K562 (cell line): ENCODE measurements at regions not wholly inside any gene's neighbourhood (a gene's known extent, or its start where the extent isn't known, plus 50 kb on each side); places are given as distances from the start of the nearest gene placed in this dataset.

Experiments used
- ATAC-seq: fragments of 200-7000 bp; cut with Tn5 transposase; 3 replicates; pipeline ENCODE4 v1.9.1; 2020; ENCODE audit warnings: moderate library complexity
- BruUV-seq: library from RNA; stranded (reverse); fragments of 400-500 nt; replicated peaks from 2 replicates; lab custom pipeline; 2021; lab: Mats Ljungman, UMichigan
- CTCF ChIA-PET: fragments of 300-600 bp; formaldehyde crosslinking; extraction: SDS; loops from one replicate; lab custom pipeline; 2021; ENCODE audit warnings: low intra/inter-chr PET ratio; lab: Yijun Ruan, JAX
- POLR2A ChIA-PET: fragments of 300-600, 350-650 bp; sonication (Branson Sonifier 250); formaldehyde crosslinking; extraction: SDS; loops from one replicate; lab custom pipeline; 2021; ENCODE audit warnings: antibody characterized with exemption, inconsistent platforms; lab: Yijun Ruan, JAX
- DNase-seq, 4 experiments: peaks; one replicate each; pipeline versions ENCODE4 v3.0.0 to v3.0.0-alpha.2; 2011 to 2018; ENCODE audit warnings: low spot score in 3 of 4, mixed read lengths in 3 of 4; ENCODE audit errors: extremely low read depth in 1 of 4
- FAIRE-seq: peaks from 2 replicates; lab custom pipeline; 2011; peaks lifted over from hg19 to GRCh38; lab: Jason Lieb, UNC
- H2AFZ ChIP-seq: 2 replicates; pipeline ENCODE4 v1.6.0; 2011; ENCODE audit warnings: low read depth, low read length, control low read depth, inconsistent platforms
- H3K27ac ChIP-seq: fragments of 200-600 bp; 3 replicates; pipeline ENCODE4 v1.8.0; 2011; ENCODE audit warnings: low read depth, mild to moderate bottlenecking, control low read depth, inconsistent platforms, low read length, moderate library complexity, mixed read lengths; ENCODE audit errors: extremely low read depth
- H3K27me3 ChIP-seq, 2 experiments: fragments of 300-600 bp in 1 of 2; 2 replicates in 1 of 2; 3 replicates in 1 of 2; pipeline versions ENCODE4 v1.6.0 to v1.8.0; 2011; ENCODE audit warnings: inconsistent platforms in 2 of 2, low read length in 2 of 2, mild to moderate bottlenecking in 1 of 2, mixed read lengths in 1 of 2, moderate library complexity in 1 of 2; ENCODE audit not compliant: control insufficient read depth in 2 of 2, insufficient read depth in 2 of 2
- H3K36me3 ChIP-seq: fragments of 300-600 bp; 3 replicates; pipeline ENCODE4 v1.8.0; 2011; ENCODE audit warnings: mild to moderate bottlenecking, low read length, inconsistent platforms; ENCODE audit not compliant: control insufficient read depth, insufficient read depth
- H3K4me1 ChIP-seq, 2 experiments: fragments of 200-600 bp in 1 of 2; replicated peaks in 1 of 2; 2 replicates in 1 of 2; 3 replicates in 1 of 2; pipeline versions ENCODE4 v1.5.1 to v1.8.0; 2011; ENCODE audit warnings: inconsistent platforms in 2 of 2, low read length in 2 of 2, mild to moderate bottlenecking in 1 of 2, mixed read lengths in 1 of 2, moderate library complexity in 1 of 2; ENCODE audit not compliant: control insufficient read depth in 2 of 2, insufficient read depth in 2 of 2
- H3K4me2 ChIP-seq: 2 replicates; pipeline ENCODE4 v1.6.1; 2011; ENCODE audit warnings: low read length, control low read depth, inconsistent platforms, mixed read lengths; ENCODE audit not compliant: insufficient read depth
- H3K4me3 ChIP-seq: fragments of 200-600 bp; sonication (generic), shearing (Covaris generic); 2 replicates; pipeline ENCODE4 v1.5.1; 2016; ENCODE audit warnings: control low read depth, inconsistent platforms
- H3K79me2 ChIP-seq: fragments of 200-600 bp; 3 replicates; pipeline ENCODE4 v1.8.0; 2011; ENCODE audit warnings: low read length, inconsistent platforms; ENCODE audit not compliant: control insufficient read depth, insufficient read depth
- H3K9ac ChIP-seq, 2 experiments: 2 replicates each; pipeline versions ENCODE4 v1.6.0 to v1.6.1; 2011; ENCODE audit warnings: low read depth in 2 of 2, low read length in 2 of 2, control low read depth in 1 of 2, inconsistent platforms in 1 of 2, mild to moderate bottlenecking in 1 of 2, mixed read lengths in 1 of 2; ENCODE audit not compliant: insufficient read depth in 1 of 2
- H3K9me1 ChIP-seq: one replicate; pipeline ENCODE4 v1.6.0; 2011; ENCODE audit warnings: inconsistent platforms, mild to moderate bottlenecking, low read length, moderate library complexity; ENCODE audit not compliant: control insufficient read depth, insufficient read depth
- H3K9me3 ChIP-seq: replicated peaks from 2 replicates; pipeline ENCODE4 v1.5.1; 2011; ENCODE audit warnings: low read depth, low read length, inconsistent platforms; ENCODE audit not compliant: control insufficient read depth, insufficient read depth
- H4K20me1 ChIP-seq: replicated peaks from 2 replicates; pipeline ENCODE4 v1.6.1; 2011; ENCODE audit warnings: low read length, inconsistent platforms, mixed read lengths; ENCODE audit not compliant: control insufficient read depth, insufficient read depth
- CBX5 ChIP-seq: IDR thresholded peaks from 2 replicates; pipeline ENCODE4 v1.6.1; 2014; ENCODE audit warnings: low read depth, borderline replicate concordance
- DDX20 ChIP-seq: fragments of 450-650 bp; IDR thresholded peaks from 2 replicates; pipeline ENCODE4 v1.6.1; 2016; ENCODE audit warnings: missing genetic modification characterization, low read depth, mild to moderate bottlenecking, missing compliant biosample characterization, moderate library complexity
- KHSRP ChIP-seq: fragments of 450-650 bp; IDR thresholded peaks from 2 replicates; pipeline ENCODE4 v1.6.1; 2017
- NFATC3 ChIP-seq: fragments of 450-650 bp; IDR thresholded peaks from 2 replicates; pipeline ENCODE4 v1.6.1; 2017; ENCODE audit warnings: mild to moderate bottlenecking
- RAD51 ChIP-seq: fragments of 450-650 bp; IDR thresholded peaks from 2 replicates; pipeline ENCODE4 v1.7.1; 2016; ENCODE audit warnings: low read depth, mild to moderate bottlenecking, borderline replicate concordance
- RB1 ChIP-seq: fragments of 450-650 bp; IDR thresholded peaks from 2 replicates; pipeline ENCODE4 v1.6.1; 2017; ENCODE audit warnings: low read depth, mild to moderate bottlenecking
- RBFOX2 ChIP-seq: fragments of 200-400 bp; formaldehyde crosslinking; IDR thresholded peaks from 2 replicates; pipeline ENCODE4 v1.6.1; 2017; ENCODE audit warnings: low read depth, mild to moderate bottlenecking, low read length, moderate library complexity
- RBM14 ChIP-seq: fragments of 200-400 bp; formaldehyde crosslinking; IDR thresholded peaks from 2 replicates; pipeline ENCODE4 v1.6.1; 2018; ENCODE audit warnings: low read depth, mild to moderate bottlenecking, low read length, moderate library complexity, borderline replicate concordance; ENCODE audit not compliant: insufficient read depth
- SLC30A9 ChIP-seq: fragments of 250-450 bp; sonication (Bioruptor Pico); IDR thresholded peaks from 2 replicates; pipeline ENCODE4 v1.8.0; 2022; ENCODE audit warnings: mild to moderate bottlenecking, moderate library complexity
- SMARCC2 ChIP-seq: fragments of 450-650 bp; IDR thresholded peaks from 2 replicates; pipeline ENCODE4 v1.6.1; 2017; ENCODE audit warnings: antibody characterized with exemption, moderate library complexity, mild to moderate bottlenecking, low read depth
- TOE1 ChIP-seq, 2 experiments: fragments of 450-650 bp in 1 of 2; sonication (generic) in 1 of 2; formaldehyde crosslinking in 1 of 2; IDR thresholded peaks; 2 replicates each; pipeline versions ENCODE4 v1.7.1 to v1.8.0; 2016 to 2022; ENCODE audit warnings: borderline replicate concordance in 2 of 2, mild to moderate bottlenecking in 2 of 2, antibody characterized with exemption in 1 of 2, inconsistent platforms in 1 of 2, low read depth in 1 of 2, missing genetic modification reagents in 1 of 2, moderate library complexity in 1 of 2
- ZFP30 ChIP-seq: fragments of 250-450 bp; sonication (Bioruptor Pico); IDR thresholded peaks from 2 replicates; pipeline ENCODE4 v1.8.0; 2022; ENCODE audit warnings: moderate library complexity, mild to moderate bottlenecking, inconsistent platforms, borderline replicate concordance
- ZKSCAN3 ChIP-seq: fragments of 250-450 bp; sonication (Bioruptor Pico); IDR thresholded peaks from 2 replicates; pipeline ENCODE4 v1.4.0; 2020
- ZNF121 ChIP-seq: sonication (generic); formaldehyde crosslinking; conservative IDR thresholded peaks from 2 replicates; pipeline ENCODE4 v1.8.0; 2022; ENCODE audit warnings: missing genetic modification reagents
- ZNF766 ChIP-seq: fragments of 200-800 bp; sonication (Bioruptor generic); conservative IDR thresholded peaks from 2 replicates; pipeline ENCODE4 v1.6.1; 2016; ENCODE audit warnings: missing genetic modification characterization, missing compliant biosample characterization
- WGBS: fragments of 100-300 bp; shearing (Covaris generic); methylation state at CpG from one replicate; pipeline ENCODE4 v1.1.6; 2016; ENCODE audit warnings: low coverage, mixed read lengths; ENCODE audit not compliant: insufficient coverage; ENCODE audit errors: missing lambda C conversion rate; 5-methylcytosine and 5-hydroxymethylcytosine counted together
- in situ Hi-C: fragments of 300-500 bp; cut with MboI; formaldehyde crosslinking; loops from 4 replicates; pipeline ENCODE4 v1.15.0; 2018; ENCODE audit warnings: inconsistent platforms, mixed read lengths
- intact Hi-C: fragments of 100-400 bp; cut with micrococcal nuclease; formaldehyde crosslinking; loops from 2 replicates; pipeline ENCODE4 v1.14.2; 2022
- TF ChIP-seq, protein P1 (sequence below): fragments of 450-650 bp; IDR thresholded peaks from 2 replicates; pipeline ENCODE4 v1.6.1; 2018; ENCODE audit warnings: mild to moderate bottlenecking, low read depth; ENCODE audit not compliant: partially characterized antibody

- H3K27me3 ChIP-seq: peaks cover 0 to under 1% of the 10 kb centered on the region in 2 experiments; a peak in 1 of 5 replicates
- H3K9ac ChIP-seq: no peak overlapping the region
- no peak overlapping the region for H3K27ac ChIP-seq
- no TSS peak for BruUV-seq
- DNase-seq (no peak), ATAC-seq (no peak), FAIRE-seq (no peak)
- in situ Hi-C loops (loop anchor here (10.0 kb wide), 1 partner anchor 209 kb away; no protein-coding TSS in a partner anchor), intact Hi-C loops (no loop called here)
- no peak overlapping the region for H2AFZ ChIP-seq
- H3K4me3 ChIP-seq: no peak overlapping the region
- 0% methylated on average over 2 of the region's 2 CpGs for WGBS
- no peaks in the 10 kb centered on the region for H4K20me1 ChIP-seq
- no peak overlapping the region for H3K4me2 ChIP-seq
- ChIA-PET CTCF (no interaction called here), POLR2A (no interaction called here)
- no peaks in the 10 kb centered on the region for H3K9me1 ChIP-seq
- H3K9me3 ChIP-seq: no peaks in the 10 kb centered on the region
- H3K36me3 ChIP-seq: no peaks in the 10 kb centered on the region
- no peaks in the 10 kb centered on the region for H3K79me2 ChIP-seq
- H3K4me1 ChIP-seq: no peaks in the 10 kb centered on the region
- TF ChIP-seq CBX5: no peak
- TF ChIP-seq NFATC3: no peak
- TF ChIP-seq RAD51: no peak
- no peak for TF ChIP-seq SLC30A9
- TF ChIP-seq, protein P1, sequence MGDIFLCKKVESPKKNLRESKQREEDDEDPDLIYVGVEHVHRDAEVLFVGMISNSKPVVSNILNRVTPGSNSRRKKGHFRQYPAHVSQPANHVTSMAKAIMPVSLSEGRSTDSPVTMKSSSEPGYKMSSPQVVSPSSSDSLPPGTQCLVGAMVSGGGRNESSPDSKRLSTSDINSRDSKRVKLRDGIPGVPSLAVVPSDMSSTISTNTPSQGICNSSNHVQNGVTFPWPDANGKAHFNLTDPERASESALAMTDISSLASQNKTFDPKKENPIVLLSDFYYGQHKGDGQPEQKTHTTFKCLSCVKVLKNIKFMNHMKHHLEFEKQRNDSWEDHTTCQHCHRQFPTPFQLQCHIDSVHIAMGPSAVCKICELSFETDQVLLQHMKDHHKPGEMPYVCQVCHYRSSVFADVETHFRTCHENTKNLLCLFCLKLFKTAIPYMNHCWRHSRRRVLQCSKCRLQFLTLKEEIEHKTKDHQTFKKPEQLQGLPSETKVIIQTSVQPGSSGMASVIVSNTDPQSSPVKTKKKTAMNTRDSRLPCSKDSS: no peak
- no peak for TF ChIP-seq TOE1 (IDR thresholded peaks at IDR 0.05; ENCODE audit: borderline replicate concordance)
- no peak for TF ChIP-seq TOE1 (CRISPR knock-in tag; IDR thresholded peaks at IDR 0.05; ENCODE audit: borderline replicate concordance, low read depth)
- TF ChIP-seq ZNF766: no peak
- no peak for TF ChIP-seq KHSRP
- TF ChIP-seq SMARCC2: no peak
- no peak for TF ChIP-seq RBFOX2
- TF ChIP-seq ZFP30 (CRISPR knock-in tag): no peak
- no peak for TF ChIP-seq RBM14
- TF ChIP-seq DDX20 (tag): no peak
- no peak for TF ChIP-seq ZKSCAN3 (CRISPR knock-in tag)
- TF ChIP-seq ZNF121 (CRISPR knock-in tag): no peak
- no peak for TF ChIP-seq RB1
Measured at GRCh38 chr1:110785612-110786011, 87.3 kb upstream of the CD53 start.
